Endodermal cell (in vitro differentiated cells): ENCODE measurements at regions not wholly inside any gene's neighbourhood (a gene's known extent, or its start where the extent isn't known, plus 50 kb on each side); places are given as distances from the start of the nearest gene placed in this dataset.

Source experiments
- DNase-seq: peaks from one replicate; pipeline ENCODE4 v3.0.0-alpha.2; 2017
- H3K27ac ChIP-seq: 2 replicates; pipeline ENCODE4 v1.5.1; 2013; ENCODE audit warnings: mild to moderate bottlenecking, low read depth, low read length, moderate library complexity
- H3K27me3 ChIP-seq: 2 replicates; pipeline ENCODE4 v1.6.1; 2013; ENCODE audit warnings: mild to moderate bottlenecking, low read length, moderate library complexity; ENCODE audit not compliant: insufficient read depth, control insufficient read depth, poor library complexity, severe bottlenecking
- H3K36me3 ChIP-seq: 2 replicates; pipeline ENCODE4 v1.7.0; 2013; ENCODE audit warnings: mild to moderate bottlenecking, low read length, moderate library complexity; ENCODE audit not compliant: control insufficient read depth, insufficient read depth
- H3K4me1 ChIP-seq: one replicate; pipeline ENCODE4 v1.7.0; 2013; ENCODE audit warnings: low read length; ENCODE audit not compliant: control insufficient read depth, insufficient read depth
- H3K4me3 ChIP-seq: 2 replicates; pipeline ENCODE4 v1.5.1; 2013; ENCODE audit warnings: mild to moderate bottlenecking, low read length, moderate library complexity
- H3K9ac ChIP-seq: 2 replicates; pipeline ENCODE4 v1.6.1; 2013; ENCODE audit warnings: mild to moderate bottlenecking, low read length, moderate library complexity; ENCODE audit not compliant: poor library complexity, severe bottlenecking; ENCODE audit errors: extremely low read depth
- H3K9me3 ChIP-seq: 2 replicates; pipeline ENCODE4 v1.6.1; 2013; ENCODE audit warnings: mild to moderate bottlenecking, low read length, moderate library complexity; ENCODE audit not compliant: control insufficient read depth
- H3K27ac Mint-ChIP-seq: 2 replicates; pipeline ENCODE4 v1.8.0; 2020; ENCODE audit warnings: mixed read lengths
- H3K27me3 Mint-ChIP-seq: 2 replicates; pipeline ENCODE4 v1.8.0; 2021; ENCODE audit warnings: mild to moderate bottlenecking, mixed read lengths; ENCODE audit not compliant: insufficient read depth
- H3K36me3 Mint-ChIP-seq: 2 replicates; pipeline ENCODE4 v1.8.0; 2020; ENCODE audit warnings: low read depth, mixed read lengths
- H3K4me1 Mint-ChIP-seq: 2 replicates; pipeline ENCODE4 v1.8.0; 2020; ENCODE audit warnings: mixed read lengths
- H3K4me3 Mint-ChIP-seq: 2 replicates; pipeline ENCODE4 v1.8.0; 2020; ENCODE audit warnings: mild to moderate bottlenecking, moderate library complexity, mixed read lengths
- H3K9me3 Mint-ChIP-seq: 2 replicates; pipeline ENCODE4 v1.8.0; 2020; ENCODE audit warnings: mild to moderate bottlenecking, mixed read lengths
- CTCF ChIP-seq: fragments of 200-600 bp; sonication (generic); conservative IDR thresholded peaks from 2 replicates; pipeline ENCODE4 v1.5.0; 2021; ENCODE audit warnings: antibody characterized with exemption, mild to moderate bottlenecking
- WGBS, 2 experiments: methylation state at CpG; one replicate each; pipeline versions ENCODE4 v1.1.5 to v1.1.7; 2013; ENCODE audit warnings: missing lambda C conversion rate in 2 of 2, mixed read lengths in 1 of 2; ENCODE audit not compliant: insufficient coverage in 1 of 2, insufficient read length in 1 of 2; 5-methylcytosine and 5-hydroxymethylcytosine counted together

GRCh38 chr3:153087595-153088566, 74.1 kb upstream of the RAP2B start:
- H3K4me1 ChIP-seq = no peaks in the 10 kb centered on the region
- Mint-ChIP-seq H3K27me3 (no peaks in the 10 kb centered on the region), H3K9me3 (no peaks in the 10 kb centered on the region), H3K36me3 (no peaks in the 10 kb centered on the region), H3K4me1 (peaks cover 29% of the 10 kb centered on the region), H3K27ac (no peak overlapping the region), H3K4me3 (no peak overlapping the region)
- H3K9me3 ChIP-seq = no peaks in the 10 kb centered on the region
- no peak for DNase-seq
- H3K9ac ChIP-seq = no peak overlapping the region
- no peaks in the 10 kb centered on the region for H3K27me3 ChIP-seq
- 88 to 93% methylated on average over 7 of the region's 7 CpGs for WGBS, 2 experiments
- no peak overlapping the region for H3K27ac ChIP-seq
- TF ChIP-seq CTCF = no peak
- H3K36me3 ChIP-seq = no peaks in the 10 kb centered on the region
- no peak overlapping the region for H3K4me3 ChIP-seq

- no peaks in the 10 kb centered on the region for H3K36me3 Mint-ChIP-seq
- no peak overlapping the region for H3K4me3 Mint-ChIP-seq
- no peak overlapping the region for H3K27ac Mint-ChIP-seq
- no peaks in the 10 kb centered on the region for H3K27me3 ChIP-seq
- 92 to 100% methylated on average over 1 to 2 of the region's 2 CpGs for WGBS, 2 experiments
- H3K4me1 ChIP-seq = no peaks in the 10 kb centered on the region
- H3K4me3 ChIP-seq = no peak overlapping the region
- H3K9me3 ChIP-seq = no peaks in the 10 kb centered on the region
- H3K9ac ChIP-seq = no peak overlapping the region
- no peak for TF ChIP-seq CTCF
- no peaks in the 10 kb centered on the region for H3K9me3 Mint-ChIP-seq
- no peaks in the 10 kb centered on the region for H3K27me3 Mint-ChIP-seq
- DNase-seq = no peak
- peaks cover 37% of the 10 kb centered on the region for H3K4me1 Mint-ChIP-seq
- H3K36me3 ChIP-seq = no peaks in the 10 kb centered on the region
- H3K27ac ChIP-seq = no peak overlapping the region
Observed at GRCh38 chr3:153089620-153090019, 72.4 kb upstream of the RAP2B start.

GRCh38 chr3:153090973-153091372, 71.1 kb upstream of the RAP2B start:
- no peak for DNase-seq
- H3K9ac ChIP-seq = no peak overlapping the region
- peak; percentile 50 for TF ChIP-seq CTCF
- H3K27me3 ChIP-seq = no peaks in the 10 kb centered on the region
- H3K36me3 ChIP-seq = no peaks in the 10 kb centered on the region
- Mint-ChIP-seq H3K4me1 (peaks cover 39% of the 10 kb centered on the region), H3K27me3 (no peaks in the 10 kb centered on the region), H3K27ac (peak overlapping the region; percentile 79), H3K4me3 (no peak overlapping the region), H3K9me3 (no peaks in the 10 kb centered on the region), H3K36me3 (no peaks in the 10 kb centered on the region)
- H3K9me3 ChIP-seq = no peaks in the 10 kb centered on the region
- 76% methylated on average over 1 of the region's 1 CpG; no CpG with 5 or more reads in 1 of the 2 experiments for WGBS, 2 experiments
- H3K4me1 ChIP-seq = no peaks in the 10 kb centered on the region
- no peak overlapping the region for H3K27ac ChIP-seq
- H3K4me3 ChIP-seq = no peak overlapping the region
